GM12878 (cell line): ENCODE measurements at regions not wholly inside any gene's neighbourhood (a gene's known extent, or its start where the extent isn't known, plus 50 kb on each side); places are given as distances from the start of the nearest gene placed in this dataset.

Experiments used
- ATAC-seq: fragments of 200-7000 bp; cut with Tn5 transposase; 3 replicates; pipeline ENCODE4 v1.9.1; 2020; ENCODE audit warnings: mild to moderate bottlenecking, moderate library complexity
- BruUV-seq: library from RNA; stranded (reverse); fragments of 400-500 nt; replicated peaks from 2 replicates; lab custom pipeline; 2021; lab: Mats Ljungman, UMichigan
- CTCF ChIA-PET: fragments of 300-600 bp; sonication (Branson Sonifier 250); formaldehyde crosslinking; extraction: SDS; loops from one replicate; lab custom pipeline; 2021; ENCODE audit warnings: inconsistent platforms; lab: Yijun Ruan, JAX
- POLR2A ChIA-PET: fragments of 350-600 bp; formaldehyde crosslinking; extraction: SDS; loops from one replicate; lab custom pipeline; 2021; ENCODE audit warnings: inconsistent platforms; lab: Charles Lee
- RAD21 ChIA-PET: fragments of 300-600 bp; sonication (Branson Sonifier 250); formaldehyde crosslinking; loops from one replicate; lab custom pipeline; 2023; ENCODE audit warnings: antibody characterized with exemption; ENCODE audit not compliant: unreplicated experiment; lab: Charles Lee
- SMC1A ChIA-PET: fragments of 300-600 bp; sonication (Branson Sonifier 250); formaldehyde crosslinking; loops from one replicate; lab custom pipeline; 2023; ENCODE audit not compliant: unreplicated experiment, uncharacterized antibody; lab: Charles Lee
- DNase-seq: peaks from one replicate; pipeline ENCODE4 v3.0.0-alpha.2; 2011; ENCODE audit warnings: low read depth, low spot score
- FAIRE-seq: peaks from 3 replicates; lab custom pipeline; 2011; peaks lifted over from hg19 to GRCh38; lab: Jason Lieb, UNC
- H2AFZ ChIP-seq: 2 replicates; pipeline ENCODE4 v1.6.0; 2011; ENCODE audit warnings: low read depth, low read length, control low read depth; ENCODE audit not compliant: control insufficient read depth
- H3K27ac ChIP-seq: 2 replicates; pipeline ENCODE4 v1.5.1; 2011; ENCODE audit warnings: control low read depth; ENCODE audit not compliant: control insufficient read depth, insufficient read depth
- H3K27me3 ChIP-seq, 2 experiments: replicated peaks in 1 of 2; 2 replicates each; pipeline versions ENCODE4 v1.6.0 to v1.6.1; 2011; ENCODE audit warnings: low read length in 1 of 2; ENCODE audit not compliant: control insufficient read depth in 2 of 2, insufficient read depth in 2 of 2
- H3K36me3 ChIP-seq, 2 experiments: 2 replicates each; pipeline ENCODE4 v1.5.1; 2011; ENCODE audit warnings: low read length in 1 of 2; ENCODE audit not compliant: control insufficient read depth in 2 of 2, insufficient read depth in 2 of 2
- H3K4me1 ChIP-seq: 2 replicates; pipeline ENCODE4 v1.6.1; 2011; ENCODE audit warnings: mild to moderate bottlenecking, low read length, moderate library complexity, mixed read lengths; ENCODE audit not compliant: control insufficient read depth, insufficient read depth
- H3K4me2 ChIP-seq: 2 replicates; pipeline ENCODE4 v1.6.0; 2011; ENCODE audit warnings: control low read depth; ENCODE audit not compliant: control insufficient read depth, insufficient read depth
- H3K4me3 ChIP-seq: fragments of 200-600 bp; sonication (generic); 2 replicates; pipeline ENCODE4 v1.5.1; 2016
- H3K79me2 ChIP-seq: 2 replicates; pipeline ENCODE4 v1.6.0; 2011; ENCODE audit warnings: low read length; ENCODE audit not compliant: control insufficient read depth, insufficient read depth
- H3K9ac ChIP-seq: 2 replicates; pipeline ENCODE4 v1.8.0; 2011; ENCODE audit warnings: low read length, control low read depth, mixed read lengths; ENCODE audit not compliant: control insufficient read depth, insufficient read depth
- H3K9me3 ChIP-seq: replicated peaks from 3 replicates; pipeline ENCODE4 v1.5.1; 2011; ENCODE audit warnings: mild to moderate bottlenecking, low read length; ENCODE audit not compliant: control insufficient read depth, insufficient read depth
- H4K20me1 ChIP-seq: 2 replicates; pipeline ENCODE4 v1.6.0; 2011; ENCODE audit not compliant: control insufficient read depth, insufficient read depth
- BCL11A ChIP-seq: IDR thresholded peaks from 2 replicates; pipeline ENCODE4 v1.6.1; 2011; ENCODE audit warnings: low read depth, low read length
- MTA2 ChIP-seq: fragments of 450-650 bp; IDR thresholded peaks from 2 replicates; pipeline ENCODE4 v1.6.1; 2016; ENCODE audit warnings: low read depth, mild to moderate bottlenecking, moderate library complexity
- NR2F1 ChIP-seq: fragments of 450-650 bp; conservative IDR thresholded peaks from 2 replicates; pipeline ENCODE4 v1.6.1; 2017; ENCODE audit warnings: mild to moderate bottlenecking
- RFX5 ChIP-seq: IDR thresholded peaks from 2 replicates; pipeline ENCODE4 v1.6.1; 2011; ENCODE audit warnings: low read depth, low read length, improper control_type of control experiment
- SRF ChIP-seq, 2 experiments: IDR thresholded peaks; 2 replicates each; pipeline ENCODE4 v1.6.1; 2011; ENCODE audit warnings: low read depth in 2 of 2, low read length in 2 of 2, mild to moderate bottlenecking in 1 of 2, moderate library complexity in 1 of 2
- TCF7 ChIP-seq: IDR thresholded peaks from 2 replicates; pipeline ENCODE4 v1.6.1; 2014; ENCODE audit warnings: antibody characterized with exemption, borderline replicate concordance
- ZNF622 ChIP-seq: fragments of 450-650 bp; IDR thresholded peaks from 2 replicates; pipeline ENCODE4 v1.6.1; 2017; ENCODE audit warnings: mild to moderate bottlenecking, inconsistent platforms
- WGBS: methylation state at CpG from one replicate; pipeline ENCODE4 v1.1.6; 2016; ENCODE audit warnings: low lambda C conversion rate; ENCODE audit not compliant: insufficient replicate concordance, insufficient coverage; ENCODE audit errors: missing lambda C conversion rate; 5-methylcytosine and 5-hydroxymethylcytosine counted together
- in situ Hi-C: fragments of 300-500 bp; cut with MboI; formaldehyde crosslinking; loops from 9 replicates; pipeline ENCODE4 v1.14.3; 2018; ENCODE audit warnings: mixed read lengths
- intact Hi-C: fragments of 100-400 bp; cut with micrococcal nuclease; formaldehyde crosslinking; loops from one replicate; pipeline ENCODE4 v1.14.2; 2022; ENCODE audit not compliant: unreplicated experiment
- TF ChIP-seq, protein P1 (sequence below): fragments of 450-650 bp; IDR thresholded peaks from 2 replicates; pipeline ENCODE4 v1.6.1; 2017; ENCODE audit warnings: low read depth, mild to moderate bottlenecking, moderate library complexity

DNA sequence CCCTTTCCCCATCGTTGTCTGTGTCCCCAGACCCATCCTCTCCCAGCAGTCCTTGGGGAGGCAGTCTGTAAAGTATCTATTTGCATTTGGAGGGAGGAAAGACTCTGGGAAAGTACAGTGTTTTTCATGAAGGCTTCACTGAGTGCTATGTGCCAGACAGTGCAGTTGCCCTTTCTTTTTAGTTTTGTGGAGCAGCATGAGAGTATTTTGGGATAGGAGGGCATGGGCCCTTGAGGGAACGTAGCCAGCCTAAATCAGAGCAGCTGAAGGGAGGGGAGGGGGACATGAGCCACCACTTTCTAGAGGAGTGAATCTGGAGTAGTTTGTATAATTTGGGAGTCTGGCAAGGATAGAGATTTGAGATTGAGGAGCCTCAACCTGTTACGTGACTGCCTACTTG lies 404.0 kb upstream of the KAZN start:
- no peak for FAIRE-seq
- RAD21 ChIA-PET = no interaction called here
- no TSS peak for BruUV-seq
- 5% methylated on average over 3 of the region's 3 CpGs for WGBS
- Histone ChIP-seq H3K4me1 (no peaks in the 10 kb centered on the region), H3K27me3 (no peaks in the 10 kb centered on the region)
- TF ChIP-seq MTA2 = no peak
- TF ChIP-seq, all 136 proteins: peak for 0
- H3K27ac ChIP-seq = no peak overlapping the region
- DNase-seq (no peak), ATAC-seq (no peak)
- no peak overlapping the region for H3K9ac ChIP-seq
- intact Hi-C loops (no loop called here), in situ Hi-C loops (no loop called here)
- ChIA-PET CTCF (no interaction called here), SMC1A (no interaction called here), POLR2A (no interaction called here)
- no peak overlapping the region for H3K4me3 ChIP-seq
- H3K4me2 ChIP-seq = no peak overlapping the region
- H3K79me2 ChIP-seq = no peaks in the 10 kb centered on the region
- H3K36me3 ChIP-seq = no peaks in the 10 kb centered on the region
- no peaks in the 10 kb centered on the region for H4K20me1 ChIP-seq
- no peaks in the 10 kb centered on the region; the same call in 2 of the 3 replicates for H3K9me3 ChIP-seq
- no peak overlapping the region for H2AFZ ChIP-seq

DNA sequence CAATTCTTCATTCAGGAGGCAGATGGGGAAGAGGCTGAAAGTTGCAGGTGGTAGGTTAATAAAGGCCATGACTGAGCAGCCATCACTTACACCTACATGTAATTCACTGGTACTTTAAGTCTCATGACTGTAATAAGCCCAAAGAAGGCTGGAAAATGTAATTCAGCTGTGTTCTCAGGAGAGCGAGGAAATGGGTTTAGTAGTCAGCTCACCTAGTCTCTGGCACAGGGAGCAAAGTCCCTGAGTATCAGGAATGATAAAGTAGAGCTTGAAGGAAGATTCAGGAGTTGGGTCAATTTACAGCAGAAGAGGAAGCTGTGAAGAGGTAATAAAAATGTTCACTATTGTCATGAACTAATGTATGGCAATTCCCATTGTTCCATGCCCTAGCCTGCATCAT lies 393.4 kb upstream of the KAZN start:
- H3K27me3 ChIP-seq = no peaks in the 10 kb centered on the region; a peak in 1 of 4 replicates
- TF ChIP-seq RFX5 = no peak
- TF ChIP-seq TCF7 = no peak
- TF ChIP-seq ZNF622 = no peak
- TF ChIP-seq BCL11A = no peak
- no peak for TF ChIP-seq NR2F1
- TF ChIP-seq, protein P1, sequence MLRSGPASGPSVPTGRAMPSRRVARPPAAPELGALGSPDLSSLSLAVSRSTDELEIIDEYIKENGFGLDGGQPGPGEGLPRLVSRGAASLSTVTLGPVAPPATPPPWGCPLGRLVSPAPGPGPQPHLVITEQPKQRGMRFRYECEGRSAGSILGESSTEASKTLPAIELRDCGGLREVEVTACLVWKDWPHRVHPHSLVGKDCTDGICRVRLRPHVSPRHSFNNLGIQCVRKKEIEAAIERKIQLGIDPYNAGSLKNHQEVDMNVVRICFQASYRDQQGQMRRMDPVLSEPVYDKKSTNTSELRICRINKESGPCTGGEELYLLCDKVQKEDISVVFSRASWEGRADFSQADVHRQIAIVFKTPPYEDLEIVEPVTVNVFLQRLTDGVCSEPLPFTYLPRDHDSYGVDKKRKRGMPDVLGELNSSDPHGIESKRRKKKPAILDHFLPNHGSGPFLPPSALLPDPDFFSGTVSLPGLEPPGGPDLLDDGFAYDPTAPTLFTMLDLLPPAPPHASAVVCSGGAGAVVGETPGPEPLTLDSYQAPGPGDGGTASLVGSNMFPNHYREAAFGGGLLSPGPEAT = no peak
- TF ChIP-seq SRF (IDR thresholded peaks at IDR 0.05; ENCODE audit: low read depth in 2 of 2, low read length in 2 of 2) = no peak
- ATAC-seq (no peak), FAIRE-seq (no peak), DNase-seq (no peak)
- in situ Hi-C loops = no loop called here
- no peak overlapping the region for H2AFZ ChIP-seq
- CTCF ChIA-PET = no interaction called here
- no TSS peak for BruUV-seq
- H3K4me3 ChIP-seq = no peak overlapping the region
- H3K9me3 ChIP-seq = no peaks in the 10 kb centered on the region
- no peaks in the 10 kb centered on the region for H3K36me3 ChIP-seq
- WGBS = 0% methylated on average over 1 of the region's 1 CpG
- RAD21 ChIA-PET = no interaction called here
- no peak overlapping the region for H3K4me2 ChIP-seq
- no peaks in the 10 kb centered on the region for H3K79me2 ChIP-seq
- no peaks in the 10 kb centered on the region for H4K20me1 ChIP-seq
- H3K4me1 ChIP-seq = no peaks in the 10 kb centered on the region
- SMC1A ChIA-PET = interaction anchor here (0.7 kb wide), 1 partner anchor 149 kb away, joined by 3 read pairs; no protein-coding TSS in a partner anchor
- H3K27ac ChIP-seq = no peak overlapping the region
- POLR2A ChIA-PET = no interaction called here
- no peak overlapping the region for H3K9ac ChIP-seq
- intact Hi-C loops = no loop called here
